ENCODE measurements at regions not wholly inside any gene's neighbourhood (a gene's known extent, or its start where the extent isn't known, plus 50 kb on each side); places are given as distances from the start of the nearest gene placed in this dataset.

- Histone ChIP-seq H3K36me3 (ENCODE audit: control insufficient read depth, insufficient read depth, low read length) (no peaks in the 10 kb centered on the region), H3K27me3 (ENCODE audit: control insufficient read depth, insufficient read depth, low read length) (no peaks in the 10 kb centered on the region), H3K4me3 (ENCODE audit: low read depth, low read length) (no peak overlapping the region)
- no peak for DNase-seq (ENCODE audit: low read depth)
- no peak for TF ChIP-seq CTCF (IDR thresholded peaks at IDR 0.05; ENCODE audit: insufficient read depth, low read length, poor library complexity, severe bottlenecking)
Observed at GRCh38 chr12:93180566-93180965, 197.2 kb upstream of the NUDT4 start.

GRCh38 chr12:93181409-93181965 lies 196.2 kb upstream of the NUDT4 start:
- DNase-seq (ENCODE audit: low read depth): no peak
- Histone ChIP-seq H3K4me3 (ENCODE audit: low read depth, low read length) (no peak overlapping the region), H3K36me3 (ENCODE audit: control insufficient read depth, insufficient read depth, low read length) (no peaks in the 10 kb centered on the region), H3K27me3 (ENCODE audit: control insufficient read depth, insufficient read depth, low read length) (no peaks in the 10 kb centered on the region)
- TF ChIP-seq CTCF (IDR thresholded peaks at IDR 0.05; ENCODE audit: insufficient read depth, low read length, poor library complexity, severe bottlenecking): no peak

- Histone ChIP-seq H3K27me3 (ENCODE audit: control insufficient read depth, insufficient read depth, low read length) (no peaks in the 10 kb centered on the region), H3K36me3 (ENCODE audit: control insufficient read depth, insufficient read depth, low read length) (no peaks in the 10 kb centered on the region), H3K4me3 (ENCODE audit: low read depth, low read length) (no peak overlapping the region)
- no peak for TF ChIP-seq CTCF (IDR thresholded peaks at IDR 0.05; ENCODE audit: insufficient read depth, low read length, poor library complexity, severe bottlenecking)
- DNase-seq (ENCODE audit: low read depth): no peak
Observed at GRCh38 chr12:93183940-93184671, 193.6 kb upstream of the NUDT4 start.

GRCh38 chr12:93184672-93185368 lies 192.9 kb upstream of the NUDT4 start:
- Histone ChIP-seq H3K27me3 (ENCODE audit: control insufficient read depth, insufficient read depth, low read length) (no peaks in the 10 kb centered on the region), H3K36me3 (ENCODE audit: control insufficient read depth, insufficient read depth, low read length) (no peaks in the 10 kb centered on the region), H3K4me3 (ENCODE audit: low read depth, low read length) (no peak overlapping the region)
- no peak for DNase-seq (ENCODE audit: low read depth)
- TF ChIP-seq CTCF (IDR thresholded peaks at IDR 0.05; ENCODE audit: insufficient read depth, low read length, poor library complexity, severe bottlenecking): no peak

- DNase-seq (ENCODE audit: low read depth): no peak
- Histone ChIP-seq H3K4me3 (ENCODE audit: low read depth, low read length) (no peak overlapping the region), H3K36me3 (ENCODE audit: control insufficient read depth, insufficient read depth, low read length) (no peaks in the 10 kb centered on the region), H3K27me3 (ENCODE audit: control insufficient read depth, insufficient read depth, low read length) (no peaks in the 10 kb centered on the region)
- no peak for TF ChIP-seq CTCF (IDR thresholded peaks at IDR 0.05; ENCODE audit: insufficient read depth, low read length, poor library complexity, severe bottlenecking)
Observed at GRCh38 chr12:93185369-93185741, 192.4 kb upstream of the NUDT4 start.

Data from kidney epithelial cell (primary cell).